GM23248 (cell line): ENCODE measurements at regions not wholly inside any gene's neighbourhood (a gene's known extent, or its start where the extent isn't known, plus 50 kb on each side); places are given as distances from the start of the nearest gene placed in this dataset.

Source experiments
- EZH2 ChIP-seq: fragments of 200-600 bp; sonication (generic); IDR thresholded peaks from 2 replicates; pipeline ENCODE4 v1.6.1; 2018; ENCODE audit warnings: antibody characterized with exemption, mild to moderate bottlenecking; ENCODE audit not compliant: insufficient read depth, poor library complexity, severe bottlenecking
- EZH2phosphoT487 ChIP-seq: fragments of 200-600 bp; sonication (generic); IDR thresholded peaks from 2 replicates; pipeline ENCODE4 v1.6.1; 2018; ENCODE audit warnings: antibody characterized with exemption, moderate library complexity, mild to moderate bottlenecking, low read depth; ENCODE audit not compliant: insufficient read depth

- TF ChIP-seq EZH2 (no peak), EZH2phosphoT487 (no peak)
Observed at GRCh38 chr3:34013818-34014570, 215.6 kb downstream of the PDCD6IP start.
